ENCODE measurements at regions not wholly inside any gene's neighbourhood (a gene's known extent, or its start where the extent isn't known, plus 50 kb on each side); places are given as distances from the start of the nearest gene placed in this dataset.

DNA sequence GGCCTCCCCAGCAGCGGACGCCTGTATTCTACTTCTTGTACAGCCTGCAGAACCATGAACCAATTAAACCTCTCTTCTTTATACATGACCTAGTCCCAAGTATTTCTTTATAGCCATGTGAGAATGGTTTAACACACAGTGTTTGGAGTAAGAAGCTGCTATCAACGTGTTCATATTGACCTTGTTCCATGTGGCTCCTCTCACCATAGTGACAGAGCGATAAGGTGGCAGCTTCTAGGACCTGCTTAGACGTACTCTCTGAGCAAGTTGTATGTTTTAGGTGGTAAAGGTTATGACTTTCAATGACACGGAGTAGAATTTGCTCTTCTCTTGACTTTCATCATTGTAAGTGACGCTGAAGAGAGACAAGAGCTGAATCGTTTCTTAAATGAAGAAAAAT lies 157.7 kb upstream of the SLCO3A1 start:
- TF ChIP-seq, protein P1, sequence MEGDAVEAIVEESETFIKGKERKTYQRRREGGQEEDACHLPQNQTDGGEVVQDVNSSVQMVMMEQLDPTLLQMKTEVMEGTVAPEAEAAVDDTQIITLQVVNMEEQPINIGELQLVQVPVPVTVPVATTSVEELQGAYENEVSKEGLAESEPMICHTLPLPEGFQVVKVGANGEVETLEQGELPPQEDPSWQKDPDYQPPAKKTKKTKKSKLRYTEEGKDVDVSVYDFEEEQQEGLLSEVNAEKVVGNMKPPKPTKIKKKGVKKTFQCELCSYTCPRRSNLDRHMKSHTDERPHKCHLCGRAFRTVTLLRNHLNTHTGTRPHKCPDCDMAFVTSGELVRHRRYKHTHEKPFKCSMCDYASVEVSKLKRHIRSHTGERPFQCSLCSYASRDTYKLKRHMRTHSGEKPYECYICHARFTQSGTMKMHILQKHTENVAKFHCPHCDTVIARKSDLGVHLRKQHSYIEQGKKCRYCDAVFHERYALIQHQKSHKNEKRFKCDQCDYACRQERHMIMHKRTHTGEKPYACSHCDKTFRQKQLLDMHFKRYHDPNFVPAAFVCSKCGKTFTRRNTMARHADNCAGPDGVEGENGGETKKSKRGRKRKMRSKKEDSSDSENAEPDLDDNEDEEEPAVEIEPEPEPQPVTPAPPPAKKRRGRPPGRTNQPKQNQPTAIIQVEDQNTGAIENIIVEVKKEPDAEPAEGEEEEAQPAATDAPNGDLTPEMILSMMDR (IDR thresholded peaks at IDR 0.05), result no peak
- no peak for TF ChIP-seq POLR2AphosphoS5 (IDR thresholded peaks at IDR 0.05)
- no peak for TF ChIP-seq EP300 (IDR thresholded peaks at IDR 0.05)
- no peak for TF ChIP-seq POLR2A (IDR thresholded peaks at IDR 0.05)

Measured in gastroesophageal sphincter (tissue), 3 donors.